Stimulated activated CD8-positive, alpha-beta memory T cell treated with anti-CD3 and anti-CD28 coated beads, Interleukin-15, amount 100 ng/mL, for 24 hours (primary cell): ENCODE measurements at regions not wholly inside any gene's neighbourhood (a gene's known extent, or its start where the extent isn't known, plus 50 kb on each side); places are given as distances from the start of the nearest gene placed in this dataset.

ENCODE experiments used
- DNase-seq: peaks from one replicate; pipeline ENCODE4 v3.0.0-alpha.2; 2020; ENCODE audit warnings: low read depth

- DNase-seq: no peak
Measured at GRCh38 chr9:28209130-28209529, 635.8 kb upstream of the C9orf72 start.

GRCh38 chr9:28212979-28213378 lies 639.7 kb upstream of the C9orf72 start:
- no peak for DNase-seq

DNA sequence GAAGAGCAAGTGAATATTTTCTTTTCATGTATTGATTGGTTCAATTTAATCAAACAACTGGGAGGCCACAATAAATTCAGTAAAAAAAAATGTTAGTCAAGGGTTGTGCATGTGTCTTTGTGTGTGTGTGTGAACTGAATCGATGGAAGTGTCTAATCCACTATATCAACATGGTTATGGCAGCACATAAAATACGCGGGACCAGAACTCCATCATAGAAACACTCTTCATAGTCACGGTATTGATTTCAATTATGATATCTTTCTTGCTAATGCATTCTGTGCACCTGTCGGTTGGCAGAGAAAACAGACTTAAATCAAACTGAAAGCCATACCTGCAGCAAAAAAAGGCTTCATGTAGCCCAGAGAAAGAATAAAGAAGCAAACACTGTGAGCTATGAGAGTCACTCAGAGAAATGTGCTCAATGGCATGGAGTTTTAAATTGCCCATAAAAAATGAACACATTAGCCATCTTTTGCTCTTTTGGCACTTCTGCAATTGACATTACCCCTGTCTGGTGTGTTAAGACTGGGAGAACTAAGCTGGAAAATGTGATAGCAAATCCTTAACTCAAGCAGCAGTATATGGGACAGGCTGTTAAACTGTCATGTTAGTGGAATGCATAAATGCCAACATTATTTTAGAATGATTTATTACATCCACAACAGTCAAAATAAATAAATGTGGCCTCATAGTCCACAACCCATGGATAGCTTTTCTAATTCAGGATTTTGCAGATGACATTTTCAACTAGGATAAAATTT lies 642.4 kb upstream of the C9orf72 start:
- DNase-seq: no peak

DNA sequence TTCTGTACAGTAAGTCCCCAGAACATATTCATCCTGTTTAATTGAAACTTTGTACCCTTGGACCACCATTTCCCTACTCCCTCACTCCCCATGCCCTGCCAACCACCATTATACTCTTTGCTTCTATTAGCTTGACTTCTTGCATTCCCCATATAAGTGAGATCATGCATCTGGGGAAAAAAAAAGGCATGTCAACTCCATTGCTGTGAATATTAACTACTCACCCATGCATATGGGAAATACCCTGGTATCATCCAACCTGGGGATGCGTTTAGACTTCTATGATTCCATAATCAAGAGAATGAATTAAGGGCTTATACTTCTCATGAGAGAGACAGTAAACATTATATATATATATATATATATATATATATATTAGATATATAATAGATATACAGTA lies 659.4 kb upstream of the C9orf72 start:
- no peak for DNase-seq

DNA sequence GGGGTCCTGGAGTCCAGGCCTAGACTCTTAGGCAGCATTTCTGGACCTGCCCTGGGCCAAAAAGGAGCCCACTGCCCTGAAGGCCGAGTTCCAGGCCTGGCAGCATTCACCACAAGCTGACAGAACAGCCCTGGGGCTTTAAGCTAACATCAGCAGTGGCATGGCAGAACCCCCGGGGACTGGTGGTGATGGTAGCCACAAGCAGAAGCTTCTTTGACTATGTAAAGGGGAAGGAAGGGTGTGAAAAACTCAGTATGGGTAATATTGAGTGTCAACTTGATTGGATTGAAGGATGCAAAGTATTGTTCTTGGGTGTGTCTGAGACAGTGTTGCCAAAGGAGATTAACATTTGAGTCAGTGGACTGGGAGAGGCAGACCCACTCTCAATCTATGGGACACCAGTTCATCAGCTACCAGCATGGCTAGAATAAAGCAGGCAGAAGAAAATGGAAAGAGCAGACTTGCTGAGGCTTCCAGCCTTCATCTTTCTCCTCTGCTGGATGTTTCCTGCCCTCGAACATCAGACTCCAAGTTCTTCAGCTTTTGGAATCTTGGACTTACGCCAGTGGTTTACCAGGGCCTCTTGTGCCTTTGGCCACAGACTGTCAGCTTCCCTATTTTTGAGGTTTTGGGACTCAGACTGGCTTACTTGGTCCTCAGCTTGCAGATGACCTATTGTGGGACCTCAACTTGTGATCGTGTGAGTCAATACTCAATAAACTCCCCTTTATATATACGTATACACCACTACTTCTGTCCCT lies 661.0 kb upstream of the C9orf72 start:
- DNase-seq: no peak

GRCh38 chr9:28234894-28235277 lies 661.6 kb upstream of the C9orf72 start:
- DNase-seq: no peak

DNA sequence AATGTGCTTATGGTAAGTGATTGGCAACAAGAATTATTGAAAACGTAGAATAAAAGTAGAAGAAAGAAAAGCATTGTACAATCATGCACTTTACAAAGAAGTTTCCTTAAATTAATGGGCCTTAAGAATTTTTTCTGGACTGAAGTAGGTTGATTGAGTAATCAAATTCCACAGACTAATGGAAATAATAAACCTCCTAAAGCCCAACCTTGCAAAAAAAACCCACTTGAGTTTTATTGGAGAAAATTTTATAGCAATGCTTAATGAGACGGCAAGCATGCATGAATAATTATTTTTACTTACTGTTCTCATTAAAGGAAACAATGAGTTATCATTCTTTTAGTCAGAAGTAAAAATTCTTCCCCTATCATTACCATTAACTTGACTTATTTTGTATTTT lies 676.1 kb upstream of the C9orf72 start:
- DNase-seq: no peak

GRCh38 chr9:28255174-28255573 lies 681.9 kb upstream of the C9orf72 start:
- no peak for DNase-seq

GRCh38 chr9:28260330-28260729 lies 687.0 kb upstream of the C9orf72 start:
- DNase-seq: no peak

- no peak for DNase-seq
Measured at GRCh38 chr9:28264368-28264767, 691.1 kb upstream of the C9orf72 start.

GRCh38 chr9:28267351-28267750 lies 694.1 kb upstream of the C9orf72 start:
- no peak for DNase-seq

- DNase-seq: no peak
Measured at GRCh38 chr9:28270156-28270555, 696.9 kb upstream of the C9orf72 start.

DNA sequence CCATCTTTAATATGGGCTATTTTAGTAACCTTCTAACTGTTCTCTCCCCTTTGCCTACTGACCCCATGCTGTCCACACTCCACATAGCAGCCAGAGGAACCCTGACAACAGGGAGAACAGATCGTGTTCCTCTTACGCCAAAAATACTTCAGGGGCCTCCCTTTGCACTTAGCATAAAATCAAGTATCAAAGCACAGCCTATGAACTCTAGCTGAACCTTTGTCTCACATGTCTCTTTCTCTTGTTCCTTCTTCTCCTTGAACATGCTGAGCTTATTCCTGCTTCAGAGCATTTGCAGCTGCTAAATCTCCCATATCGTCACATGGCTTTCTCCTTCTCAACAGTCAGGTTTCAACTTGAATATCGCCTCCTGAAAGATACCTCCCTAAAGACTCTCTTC lies 698.8 kb upstream of the C9orf72 start:
- DNase-seq: no peak

- no peak for DNase-seq
Measured at GRCh38 chr9:28287455-28287854, 714.2 kb upstream of the C9orf72 start.

DNA sequence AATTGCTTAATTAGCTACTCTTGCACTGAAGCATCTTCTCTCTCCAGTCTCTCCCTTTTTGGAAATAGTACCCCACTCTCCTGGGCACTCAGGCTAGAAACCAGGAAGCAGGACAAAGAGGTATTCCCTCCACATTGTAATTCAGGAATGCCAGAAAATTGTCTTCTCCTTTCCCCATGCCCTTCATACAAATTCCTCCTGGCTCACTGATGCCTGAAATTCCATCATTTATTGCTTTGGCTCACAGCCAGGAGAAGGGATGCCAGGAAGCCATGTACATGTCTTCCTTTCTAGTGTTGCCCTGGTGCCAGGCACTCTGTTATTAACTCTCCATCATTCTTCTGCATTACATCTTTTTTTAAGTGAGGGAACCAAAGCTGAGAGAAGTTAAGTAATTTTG lies 716.5 kb upstream of the C9orf72 start:
- no peak for DNase-seq

GRCh38 chr9:28293369-28294090 lies 720.2 kb upstream of the C9orf72 start:
- DNase-seq: no peak

DNA sequence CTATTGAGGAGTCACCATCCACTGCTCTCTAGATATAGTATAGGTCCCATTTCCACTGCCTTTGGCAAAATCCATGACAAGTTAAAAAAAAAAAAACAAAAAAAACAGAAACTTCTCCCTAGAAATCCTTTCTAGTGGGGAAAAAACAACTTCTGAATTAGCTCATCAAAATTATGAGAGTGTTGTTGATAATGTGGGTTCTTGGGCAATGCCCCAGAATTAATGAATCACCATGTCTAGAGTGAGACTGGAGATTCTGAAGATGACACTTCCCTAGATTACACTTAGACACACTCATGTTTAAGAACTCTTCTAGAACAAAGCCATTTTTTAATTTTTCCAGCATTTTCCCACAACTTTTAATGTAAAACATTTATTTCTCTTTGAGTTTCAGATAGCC lies 728.0 kb upstream of the C9orf72 start:
- no peak for DNase-seq

DNA sequence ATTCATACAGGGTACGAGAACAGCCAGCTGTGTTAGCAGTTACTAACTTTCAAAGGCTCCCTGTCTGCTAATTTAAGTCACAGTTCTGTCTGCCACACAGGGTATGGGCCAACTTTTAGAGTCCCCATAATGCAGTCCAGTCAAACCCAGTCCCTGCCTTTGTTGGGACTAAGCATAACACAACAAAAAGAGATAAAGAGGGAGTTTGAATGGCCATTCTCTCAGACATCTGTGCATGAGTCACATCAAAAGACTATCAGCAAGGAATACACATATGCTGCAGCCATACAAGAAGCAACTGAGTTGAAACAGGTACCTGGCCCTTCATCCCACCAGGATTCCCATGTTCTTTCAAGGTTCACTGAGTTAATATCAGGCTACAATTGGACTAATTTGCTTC lies 744.5 kb upstream of the C9orf72 start:
- DNase-seq: no peak

GRCh38 chr9:28318515-28318914 lies 745.2 kb upstream of the C9orf72 start:
- no peak for DNase-seq

DNA sequence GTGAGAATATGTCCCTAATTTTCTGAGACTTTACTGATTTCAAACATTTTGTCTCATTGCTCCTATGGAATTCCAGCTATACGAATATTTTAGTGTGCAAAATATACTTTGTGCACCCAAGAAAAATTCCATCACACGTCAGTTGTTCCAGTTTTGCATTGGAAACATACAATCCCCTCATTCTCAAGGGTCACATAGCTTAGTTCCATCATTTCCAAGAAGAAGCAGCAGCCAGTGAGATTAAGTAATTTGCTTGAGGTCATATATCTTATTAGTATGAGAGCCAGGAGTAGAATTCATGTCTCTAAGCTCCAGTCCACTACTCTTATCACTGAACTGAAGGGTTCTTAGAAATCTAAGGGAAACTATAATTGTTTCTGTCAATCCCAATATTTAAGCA lies 746.7 kb upstream of the C9orf72 start:
- no peak for DNase-seq

GRCh38 chr9:28320616-28321015 lies 747.3 kb upstream of the C9orf72 start:
- no peak for DNase-seq

- no peak for DNase-seq
Measured at GRCh38 chr9:28329323-28329722, 756.0 kb upstream of the C9orf72 start.

- DNase-seq: no peak
Measured at GRCh38 chr9:28332648-28333047, 759.4 kb upstream of the C9orf72 start.
